OCI-LY1 (cell line): ENCODE measurements at regions not wholly inside any gene's neighbourhood (a gene's known extent, or its start where the extent isn't known, plus 50 kb on each side); places are given as distances from the start of the nearest gene placed in this dataset.

Experiments
- H2AFZ ChIP-seq: fragments of 200-600 bp; sonication (generic), shearing (Covaris generic); 2 replicates; pipeline ENCODE4 v1.6.0; 2014; ENCODE audit warnings: antibody characterized with exemption, mild to moderate bottlenecking, low read length
- H3F3A ChIP-seq: fragments of 200-600 bp; sonication (generic), shearing (Covaris generic); 2 replicates; pipeline ENCODE4 v1.6.0; 2014; ENCODE audit warnings: mild to moderate bottlenecking, antibody characterized with exemption, low read length, moderate library complexity; ENCODE audit not compliant: insufficient read depth
- H3K27ac ChIP-seq: fragments of 200-600 bp; sonication (generic); 2 replicates; pipeline ENCODE4 v1.5.1; 2014; ENCODE audit warnings: low read length, mixed run types, mild to moderate bottlenecking, low read depth; ENCODE audit not compliant: poor library complexity, severe bottlenecking
- H3K27me3 ChIP-seq: fragments of 200-600 bp; sonication (generic); 2 replicates; pipeline ENCODE4 v1.6.0; 2014; ENCODE audit warnings: antibody characterized with exemption, mild to moderate bottlenecking, low read length, moderate library complexity; ENCODE audit not compliant: insufficient read depth
- H3K36me3 ChIP-seq: fragments of 200-600 bp; sonication (generic); 2 replicates; pipeline ENCODE4 v1.6.1; 2014; ENCODE audit warnings: mild to moderate bottlenecking, antibody characterized with exemption, low read length, moderate library complexity, mixed read lengths; ENCODE audit not compliant: insufficient read depth
- H3K4me1 ChIP-seq: fragments of 200-600 bp; sonication (generic); 2 replicates; pipeline ENCODE4 v1.5.1; 2014; ENCODE audit warnings: mild to moderate bottlenecking, low read length, moderate library complexity; ENCODE audit not compliant: insufficient read depth, severe bottlenecking
- H3K4me2 ChIP-seq: fragments of 200-600 bp; sonication (generic), shearing (Covaris generic); 2 replicates; pipeline ENCODE4 v1.6.1; 2014; ENCODE audit warnings: low read length
- H3K4me3 ChIP-seq: fragments of 200-600 bp; sonication (generic); 2 replicates; pipeline ENCODE4 v1.5.1; 2014; ENCODE audit warnings: low read length, low read depth, mild to moderate bottlenecking, mixed read lengths; ENCODE audit not compliant: poor library complexity, severe bottlenecking
- H3K79me2 ChIP-seq: fragments of 200-600 bp; shearing (Covaris generic); 2 replicates; pipeline ENCODE4 v1.6.1; 2016; ENCODE audit warnings: mixed run types, low read length, mixed read lengths; ENCODE audit not compliant: insufficient read depth
- H3K9ac ChIP-seq: fragments of 200-600 bp; sonication (generic), shearing (Covaris generic); 2 replicates; pipeline ENCODE4 v1.6.1; 2014; ENCODE audit warnings: mild to moderate bottlenecking, low read length, mixed read lengths
- H3K9me2 ChIP-seq: fragments of 200-600 bp; sonication (generic), shearing (Covaris generic); 2 replicates; pipeline ENCODE4 v1.6.1; 2014; ENCODE audit warnings: low read depth, mild to moderate bottlenecking, low read length, mixed read lengths
- H3K9me3 ChIP-seq: fragments of 200-600 bp; shearing (Covaris generic); 2 replicates; pipeline ENCODE4 v1.6.1; 2014; ENCODE audit warnings: low read length, mixed read lengths
- H4K20me1 ChIP-seq: fragments of 200-600 bp; sonication (generic), shearing (Covaris generic); 2 replicates; pipeline ENCODE4 v1.6.0; 2016; ENCODE audit warnings: mild to moderate bottlenecking, low read length; ENCODE audit not compliant: insufficient read depth
- EZH2 ChIP-seq: fragments of 200-600 bp; sonication (generic), shearing (Covaris generic); IDR thresholded peaks from 2 replicates; pipeline ENCODE4 v1.8.0; 2017; ENCODE audit warnings: borderline replicate concordance, mixed run types, mild to moderate bottlenecking, antibody characterized with exemption, low read length, moderate library complexity, mixed read lengths
- TF ChIP-seq, protein P1 (sequence below): fragments of 200-600 bp; sonication (generic), shearing (Covaris generic); IDR thresholded peaks from 2 replicates; pipeline ENCODE4 v1.5.1; 2017; ENCODE audit warnings: mild to moderate bottlenecking, antibody characterized with exemption, low read length, moderate library complexity, mixed read lengths

DNA sequence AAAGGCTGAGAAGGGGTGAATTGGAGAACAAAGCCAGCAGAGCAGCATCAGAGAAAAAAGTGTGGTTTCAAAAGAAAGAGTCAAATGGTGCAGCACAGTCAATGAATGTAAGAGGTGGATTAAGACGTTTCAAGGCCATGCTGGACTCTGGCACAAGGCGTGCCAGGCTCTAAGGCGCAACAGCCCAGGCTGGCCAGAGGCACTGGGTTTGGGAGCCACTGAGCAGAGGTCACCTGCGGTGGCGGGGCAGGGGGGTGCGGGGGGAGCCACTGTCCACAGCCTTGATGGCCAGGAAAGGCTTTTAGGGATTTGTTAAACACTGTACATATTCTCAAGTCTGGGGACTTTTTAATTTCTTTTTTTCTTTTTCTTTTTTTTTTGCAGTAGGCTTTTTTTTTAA, 222.5 kb upstream of the FAT1 start:
- H3K9me2 ChIP-seq = no peaks in the 10 kb centered on the region
- H3K4me2 ChIP-seq = no peak overlapping the region
- peak overlapping the region; percentile 22 for H3K27ac ChIP-seq
- no peaks in the 10 kb centered on the region for H3K79me2 ChIP-seq
- TF ChIP-seq, protein P1, sequence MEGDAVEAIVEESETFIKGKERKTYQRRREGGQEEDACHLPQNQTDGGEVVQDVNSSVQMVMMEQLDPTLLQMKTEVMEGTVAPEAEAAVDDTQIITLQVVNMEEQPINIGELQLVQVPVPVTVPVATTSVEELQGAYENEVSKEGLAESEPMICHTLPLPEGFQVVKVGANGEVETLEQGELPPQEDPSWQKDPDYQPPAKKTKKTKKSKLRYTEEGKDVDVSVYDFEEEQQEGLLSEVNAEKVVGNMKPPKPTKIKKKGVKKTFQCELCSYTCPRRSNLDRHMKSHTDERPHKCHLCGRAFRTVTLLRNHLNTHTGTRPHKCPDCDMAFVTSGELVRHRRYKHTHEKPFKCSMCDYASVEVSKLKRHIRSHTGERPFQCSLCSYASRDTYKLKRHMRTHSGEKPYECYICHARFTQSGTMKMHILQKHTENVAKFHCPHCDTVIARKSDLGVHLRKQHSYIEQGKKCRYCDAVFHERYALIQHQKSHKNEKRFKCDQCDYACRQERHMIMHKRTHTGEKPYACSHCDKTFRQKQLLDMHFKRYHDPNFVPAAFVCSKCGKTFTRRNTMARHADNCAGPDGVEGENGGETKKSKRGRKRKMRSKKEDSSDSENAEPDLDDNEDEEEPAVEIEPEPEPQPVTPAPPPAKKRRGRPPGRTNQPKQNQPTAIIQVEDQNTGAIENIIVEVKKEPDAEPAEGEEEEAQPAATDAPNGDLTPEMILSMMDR = no peak
- TF ChIP-seq EZH2 = no peak
- no peak overlapping the region for H3K9ac ChIP-seq
- no peak overlapping the region for H3K4me3 ChIP-seq
- no peaks in the 10 kb centered on the region for H3F3A ChIP-seq
- H4K20me1 ChIP-seq = no peaks in the 10 kb centered on the region
- H2AFZ ChIP-seq = no peak overlapping the region
- no peaks in the 10 kb centered on the region for H3K27me3 ChIP-seq
- no peaks in the 10 kb centered on the region for H3K36me3 ChIP-seq
- no peaks in the 10 kb centered on the region for H3K9me3 ChIP-seq
- peaks cover 70% of the 10 kb centered on the region for H3K4me1 ChIP-seq

DNA sequence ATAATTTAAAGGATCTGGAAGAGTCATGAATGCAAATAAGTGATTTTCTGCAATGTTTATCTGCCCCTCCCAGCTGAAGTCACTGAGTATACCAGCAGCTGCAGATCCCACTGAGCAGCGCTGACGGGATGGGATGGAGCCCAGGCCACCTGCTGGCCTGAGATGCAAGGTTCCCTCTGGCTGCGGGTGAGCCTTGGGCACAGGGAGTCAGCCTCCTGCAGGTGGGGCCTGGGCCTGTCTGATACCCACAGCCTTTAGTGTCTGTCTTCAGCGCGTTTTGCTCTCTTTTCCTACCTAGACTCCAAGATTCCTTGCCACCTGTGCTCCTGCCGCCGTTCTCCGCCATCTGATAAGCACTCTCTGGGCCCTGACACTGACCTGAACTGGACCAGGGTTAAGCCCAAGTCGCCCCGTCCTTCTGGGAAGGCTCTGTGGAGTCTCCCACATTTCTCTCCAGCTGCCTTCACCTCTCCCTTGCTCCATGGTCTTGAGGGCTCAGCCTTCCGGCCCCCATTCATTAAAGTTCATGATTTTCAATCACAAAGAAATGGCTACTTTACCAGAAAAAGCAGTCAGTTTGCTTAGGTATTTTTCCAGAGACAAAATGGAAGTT, 223.1 kb upstream of the FAT1 start:
- no peaks in the 10 kb centered on the region for H3K9me2 ChIP-seq
- H3K4me2 ChIP-seq = no peak overlapping the region
- no peak overlapping the region for H3K9ac ChIP-seq
- H3K4me3 ChIP-seq = no peak overlapping the region
- H3K27me3 ChIP-seq = no peaks in the 10 kb centered on the region
- 0 out of 2 replicates have a peak, but pooled peaks cover 5% of the 10 kb centered on the region for H3K9me3 ChIP-seq
- peak overlapping the region; percentile 22 for H3K27ac ChIP-seq
- H3K79me2 ChIP-seq = no peaks in the 10 kb centered on the region
- no peaks in the 10 kb centered on the region for H3F3A ChIP-seq
- H3K36me3 ChIP-seq = no peaks in the 10 kb centered on the region
- peaks cover 72% of the 10 kb centered on the region for H3K4me1 ChIP-seq
- no peak for TF ChIP-seq EZH2
- TF ChIP-seq, protein P1 = peak; percentile 57; the same call in 1 of the 2 replicates
- no peaks in the 10 kb centered on the region for H4K20me1 ChIP-seq
- no peak overlapping the region for H2AFZ ChIP-seq

DNA sequence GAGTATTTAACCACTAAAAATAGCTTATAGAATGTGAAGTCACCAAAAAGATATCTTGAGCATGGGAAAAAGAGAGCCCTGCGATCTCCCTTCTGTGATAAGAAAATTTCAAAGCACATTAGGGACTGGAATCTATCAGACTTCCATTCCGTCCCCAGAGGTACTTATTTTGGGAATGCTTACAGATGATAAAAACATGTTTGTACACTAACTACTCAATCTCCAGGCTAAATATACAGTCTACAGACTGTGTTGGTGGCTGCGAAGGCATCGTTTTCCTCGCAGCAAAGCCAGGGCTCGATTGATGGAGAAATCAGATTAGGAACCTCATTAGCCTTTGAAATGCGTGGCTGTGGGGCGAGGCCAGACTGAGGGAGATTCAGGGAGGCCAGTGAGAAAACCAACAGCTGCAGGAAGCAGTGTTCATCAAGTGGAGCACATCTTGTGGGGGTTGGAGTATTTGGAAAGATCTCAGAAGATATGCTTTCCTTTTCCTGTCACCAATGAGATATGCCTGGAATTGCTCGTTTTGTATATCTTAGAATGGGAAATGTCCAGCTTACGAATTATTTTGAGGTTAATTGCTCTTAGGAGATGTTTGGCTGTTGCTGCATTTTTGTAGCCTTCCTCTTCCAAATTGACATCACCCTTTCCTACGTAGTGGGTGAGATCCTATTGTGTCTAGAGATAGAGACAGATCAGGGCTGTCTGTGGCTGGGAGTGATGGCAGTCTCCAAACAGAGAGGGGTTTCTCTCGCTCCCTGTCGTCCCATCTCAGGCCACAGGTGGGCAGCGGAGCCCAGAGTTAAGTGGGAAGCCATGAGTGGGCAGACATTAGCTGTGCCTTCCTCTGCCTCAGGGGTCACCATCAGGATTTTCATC, 224.9 kb upstream of the FAT1 start:
- Histone ChIP-seq H3K9me2 (no peaks in the 10 kb centered on the region), H3K27me3 (no peaks in the 10 kb centered on the region), H3K4me2 (no peak overlapping the region), H3F3A (no peaks in the 10 kb centered on the region), H3K9ac (no peak overlapping the region; the same call in 1 of the 2 replicates), H3K4me3 (no peak overlapping the region), H2AFZ (0 out of 2 replicates have a peak overlapping the region, but pooled peaks have one; percentile 26), H3K4me1 (peaks cover 59% of the 10 kb centered on the region), H3K79me2 (no peaks in the 10 kb centered on the region), H3K9me3 (0 out of 2 replicates have a peak, but pooled peaks cover 5% of the 10 kb centered on the region), H3K36me3 (no peaks in the 10 kb centered on the region), H3K27ac (peak overlapping the region; percentile 13), H4K20me1 (no peaks in the 10 kb centered on the region)
- TF ChIP-seq EZH2 = no peak
- TF ChIP-seq, protein P1 = peak; percentile 63
